ENCODE measurements at regions not wholly inside any gene's neighbourhood (a gene's known extent, or its start where the extent isn't known, plus 50 kb on each side); places are given as distances from the start of the nearest gene placed in this dataset.

- DNase-seq (ENCODE audit: low read depth), result no peak
Observed at GRCh38 chr2:239688122-239688681, 287.4 kb upstream of the HDAC4 start.

- no peak for DNase-seq (ENCODE audit: low read depth)
Observed at GRCh38 chr2:239687441-239687840, 286.6 kb upstream of the HDAC4 start.

GRCh38 chr2:239685965-239686364, 285.1 kb upstream of the HDAC4 start:
- DNase-seq (ENCODE audit: low read depth), result no peak

- DNase-seq (ENCODE audit: low read depth), result no peak
Observed at GRCh38 chr2:239685556-239685955, 284.7 kb upstream of the HDAC4 start.

- DNase-seq (ENCODE audit: low read depth), result no peak
Observed at GRCh38 chr2:239684996-239685395, 284.2 kb upstream of the HDAC4 start.

- no peak for DNase-seq (ENCODE audit: low read depth)
Observed at GRCh38 chr2:239684271-239684810, 283.5 kb upstream of the HDAC4 start.

- DNase-seq (ENCODE audit: low read depth), result no peak
Observed at GRCh38 chr2:239682518-239682917, 281.7 kb upstream of the HDAC4 start.

- no peak for DNase-seq (ENCODE audit: low read depth)
Observed at GRCh38 chr2:239679755-239680154, 278.9 kb upstream of the HDAC4 start.

- DNase-seq (ENCODE audit: low read depth), result no peak
Observed at GRCh38 chr2:239678666-239679296, 278.0 kb upstream of the HDAC4 start.

GRCh38 chr2:239678186-239678490, 277.3 kb upstream of the HDAC4 start:
- no peak for DNase-seq (ENCODE audit: low read depth)

- DNase-seq (ENCODE audit: low read depth), result no peak
Observed at GRCh38 chr2:239677453-239678185, 276.8 kb upstream of the HDAC4 start.

GRCh38 chr2:239676716-239677452, 276.1 kb upstream of the HDAC4 start:
- DNase-seq (ENCODE audit: low read depth), result no peak

- DNase-seq (ENCODE audit: low read depth), result no peak
Observed at GRCh38 chr2:239675826-239676715, 275.3 kb upstream of the HDAC4 start.

- no peak for DNase-seq (ENCODE audit: low read depth)
Observed at GRCh38 chr2:239674981-239675825, 274.4 kb upstream of the HDAC4 start.

- no peak for DNase-seq (ENCODE audit: low read depth)
Observed at GRCh38 chr2:239674101-239674980, 273.5 kb upstream of the HDAC4 start.

GRCh38 chr2:239673641-239674040, 272.8 kb upstream of the HDAC4 start:
- DNase-seq (ENCODE audit: low read depth), result no peak

GRCh38 chr2:239671916-239672849, 271.4 kb upstream of the HDAC4 start:
- no peak for DNase-seq (ENCODE audit: low read depth)

- no peak for DNase-seq (ENCODE audit: low read depth)
Observed at GRCh38 chr2:239671471-239671870, 270.7 kb upstream of the HDAC4 start.

Measured in GM04504 (cell line).